KMS-11 (cell line): ENCODE measurements at regions not wholly inside any gene's neighbourhood (a gene's known extent, or its start where the extent isn't known, plus 50 kb on each side); places are given as distances from the start of the nearest gene placed in this dataset.

Experiments
- H2AFZ ChIP-seq: fragments of 200-600 bp; sonication (generic); 2 replicates; pipeline ENCODE4 v1.6.1; 2016; ENCODE audit warnings: antibody characterized with exemption, mixed run types, low read depth
- H3K27ac ChIP-seq: fragments of 200-600 bp; sonication (generic); 2 replicates; pipeline ENCODE4 v1.6.1; 2016; ENCODE audit warnings: mild to moderate bottlenecking, mixed run types
- H3K27me3 ChIP-seq: fragments of 200-600 bp; sonication (generic); 2 replicates; pipeline ENCODE4 v1.6.1; 2017; ENCODE audit warnings: mild to moderate bottlenecking, low read depth, mixed run types, moderate library complexity; ENCODE audit not compliant: insufficient read depth
- H3K36me3 ChIP-seq: fragments of 200-600 bp; sonication (generic); 2 replicates; pipeline ENCODE4 v1.6.1; 2017; ENCODE audit warnings: mild to moderate bottlenecking, mixed run types; ENCODE audit not compliant: insufficient read depth
- H3K4me1 ChIP-seq: fragments of 200-600 bp; sonication (generic); 2 replicates; pipeline ENCODE4 v1.6.1; 2016; ENCODE audit warnings: mild to moderate bottlenecking, low read depth, mixed run types; ENCODE audit not compliant: poor library complexity, severe bottlenecking
- H3K4me2 ChIP-seq: fragments of 200-600 bp; sonication (generic); 2 replicates; pipeline ENCODE4 v1.7.0; 2016; ENCODE audit warnings: mild to moderate bottlenecking, mixed run types
- H3K4me3 ChIP-seq: fragments of 200-600 bp; sonication (generic); IDR thresholded peaks from 2 replicates; pipeline ENCODE4 v1.6.1; 2017; ENCODE audit warnings: low read depth, low read length, mixed read lengths; ENCODE audit not compliant: insufficient read depth
- H3K79me2 ChIP-seq: fragments of 200-600 bp; sonication (generic); 2 replicates; pipeline ENCODE4 v1.6.1; 2016; ENCODE audit warnings: low read depth, mixed run types; ENCODE audit not compliant: insufficient read depth
- H3K9ac ChIP-seq: fragments of 200-600 bp; sonication (generic); 2 replicates; pipeline ENCODE4 v1.6.1; 2016; ENCODE audit warnings: mild to moderate bottlenecking, mixed run types
- H4K20me1 ChIP-seq: fragments of 200-600 bp; sonication (generic); 2 replicates; pipeline ENCODE4 v1.6.1; 2016; ENCODE audit warnings: mild to moderate bottlenecking, mixed run types; ENCODE audit not compliant: insufficient read depth
- TF ChIP-seq, protein P1 (sequence below): fragments of 200-600 bp; sonication (generic); conservative IDR thresholded peaks from 2 replicates; pipeline ENCODE4 v1.6.1; 2017; ENCODE audit warnings: low read depth, mild to moderate bottlenecking, antibody characterized with exemption, low read length, moderate library complexity, mixed read lengths

DNA sequence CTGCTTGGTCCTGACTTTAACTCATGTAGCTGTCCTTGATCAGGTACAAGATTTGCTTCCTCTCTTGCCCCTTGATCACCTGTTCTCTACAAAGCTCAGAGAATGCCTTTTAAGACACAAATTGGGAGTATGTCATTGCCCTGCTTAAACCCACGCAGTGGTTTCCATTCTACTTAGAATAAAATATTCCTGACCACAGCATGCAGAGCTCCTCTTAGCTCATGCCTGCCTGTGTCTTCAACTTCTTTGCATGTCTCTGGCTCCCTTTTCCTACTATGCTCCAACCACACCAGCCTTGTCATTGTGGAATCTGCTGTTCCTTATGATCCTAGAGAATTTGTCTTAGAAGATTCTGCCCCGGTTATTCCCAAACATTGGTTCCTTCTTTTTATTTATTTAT, 393.1 kb downstream of the RRAGC start:
- Histone ChIP-seq H3K27ac (no peak overlapping the region), H3K79me2 (no peaks in the 10 kb centered on the region), H3K4me3 (no peak overlapping the region), H3K36me3 (no peaks in the 10 kb centered on the region), H4K20me1 (no peaks in the 10 kb centered on the region), H3K27me3 (no peaks in the 10 kb centered on the region), H2AFZ (no peak overlapping the region), H3K4me1 (no peaks in the 10 kb centered on the region), H3K9ac (no peak overlapping the region), H3K4me2 (no peak overlapping the region)
- TF ChIP-seq, protein P1, sequence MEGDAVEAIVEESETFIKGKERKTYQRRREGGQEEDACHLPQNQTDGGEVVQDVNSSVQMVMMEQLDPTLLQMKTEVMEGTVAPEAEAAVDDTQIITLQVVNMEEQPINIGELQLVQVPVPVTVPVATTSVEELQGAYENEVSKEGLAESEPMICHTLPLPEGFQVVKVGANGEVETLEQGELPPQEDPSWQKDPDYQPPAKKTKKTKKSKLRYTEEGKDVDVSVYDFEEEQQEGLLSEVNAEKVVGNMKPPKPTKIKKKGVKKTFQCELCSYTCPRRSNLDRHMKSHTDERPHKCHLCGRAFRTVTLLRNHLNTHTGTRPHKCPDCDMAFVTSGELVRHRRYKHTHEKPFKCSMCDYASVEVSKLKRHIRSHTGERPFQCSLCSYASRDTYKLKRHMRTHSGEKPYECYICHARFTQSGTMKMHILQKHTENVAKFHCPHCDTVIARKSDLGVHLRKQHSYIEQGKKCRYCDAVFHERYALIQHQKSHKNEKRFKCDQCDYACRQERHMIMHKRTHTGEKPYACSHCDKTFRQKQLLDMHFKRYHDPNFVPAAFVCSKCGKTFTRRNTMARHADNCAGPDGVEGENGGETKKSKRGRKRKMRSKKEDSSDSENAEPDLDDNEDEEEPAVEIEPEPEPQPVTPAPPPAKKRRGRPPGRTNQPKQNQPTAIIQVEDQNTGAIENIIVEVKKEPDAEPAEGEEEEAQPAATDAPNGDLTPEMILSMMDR = no peak

DNA sequence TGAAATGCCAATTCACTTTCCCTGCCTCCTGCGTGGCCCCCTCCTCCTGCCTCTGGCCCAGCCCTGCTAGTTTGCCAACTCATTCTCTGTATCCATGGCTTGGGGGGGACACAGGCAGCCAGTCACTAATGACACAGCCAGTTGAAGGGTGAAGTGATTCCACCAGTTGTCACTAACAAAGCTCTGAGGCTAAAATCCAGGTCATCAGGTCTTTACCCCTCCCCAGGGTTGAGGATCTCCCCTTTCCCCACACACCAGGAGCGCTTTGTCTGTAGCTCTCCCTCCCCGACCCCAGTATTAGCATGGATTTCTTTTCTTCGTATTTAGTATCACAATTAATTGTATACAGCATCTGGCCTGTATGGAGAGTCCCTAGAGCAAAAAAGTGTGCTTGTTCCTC, 394.1 kb downstream of the RRAGC start:
- H3K9ac ChIP-seq = no peak overlapping the region
- H4K20me1 ChIP-seq = no peaks in the 10 kb centered on the region
- TF ChIP-seq, protein P1 = no peak
- H3K27ac ChIP-seq = no peak overlapping the region
- H3K4me3 ChIP-seq = no peak overlapping the region
- H3K27me3 ChIP-seq = no peaks in the 10 kb centered on the region
- no peak overlapping the region for H3K4me2 ChIP-seq
- H3K4me1 ChIP-seq = no peaks in the 10 kb centered on the region
- H2AFZ ChIP-seq = no peak overlapping the region
- H3K79me2 ChIP-seq = no peaks in the 10 kb centered on the region
- H3K36me3 ChIP-seq = no peaks in the 10 kb centered on the region

DNA sequence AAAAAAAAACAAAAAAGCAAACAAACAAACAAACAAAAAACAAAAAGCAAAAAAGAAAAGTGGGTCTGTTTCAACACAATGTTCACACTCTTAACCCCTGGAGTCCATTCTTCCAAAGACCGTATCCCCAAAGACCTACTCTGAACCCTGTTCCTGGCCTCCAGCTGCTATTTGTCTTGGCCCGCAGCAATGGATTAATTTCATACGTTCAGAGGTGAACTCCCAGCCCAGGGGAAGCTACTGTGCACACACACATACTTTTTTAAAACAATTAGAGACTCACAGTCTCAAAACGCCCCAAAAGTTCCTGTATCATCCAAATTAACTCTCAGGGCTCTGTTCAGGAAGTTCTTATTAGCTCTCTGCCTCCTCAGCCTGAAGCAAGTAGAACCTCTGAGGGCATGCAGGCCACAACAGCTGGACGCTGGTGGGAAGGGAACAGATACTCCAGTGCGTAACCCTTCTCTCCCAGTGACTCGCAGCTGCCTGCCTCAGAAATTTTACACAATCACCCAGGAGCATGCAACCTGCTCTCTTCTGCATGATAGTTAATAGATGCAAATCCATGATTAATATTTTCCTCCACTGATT, 395.4 kb downstream of the RRAGC start:
- H3K36me3 ChIP-seq = no peaks in the 10 kb centered on the region
- H2AFZ ChIP-seq = no peak overlapping the region
- no peaks in the 10 kb centered on the region for H4K20me1 ChIP-seq
- no peak overlapping the region for H3K4me2 ChIP-seq
- H3K4me1 ChIP-seq = no peaks in the 10 kb centered on the region
- no peaks in the 10 kb centered on the region for H3K27me3 ChIP-seq
- no peak overlapping the region for H3K9ac ChIP-seq
- no peak overlapping the region for H3K27ac ChIP-seq
- no peak overlapping the region for H3K4me3 ChIP-seq
- TF ChIP-seq, protein P1 = no peak
- no peaks in the 10 kb centered on the region for H3K79me2 ChIP-seq

DNA sequence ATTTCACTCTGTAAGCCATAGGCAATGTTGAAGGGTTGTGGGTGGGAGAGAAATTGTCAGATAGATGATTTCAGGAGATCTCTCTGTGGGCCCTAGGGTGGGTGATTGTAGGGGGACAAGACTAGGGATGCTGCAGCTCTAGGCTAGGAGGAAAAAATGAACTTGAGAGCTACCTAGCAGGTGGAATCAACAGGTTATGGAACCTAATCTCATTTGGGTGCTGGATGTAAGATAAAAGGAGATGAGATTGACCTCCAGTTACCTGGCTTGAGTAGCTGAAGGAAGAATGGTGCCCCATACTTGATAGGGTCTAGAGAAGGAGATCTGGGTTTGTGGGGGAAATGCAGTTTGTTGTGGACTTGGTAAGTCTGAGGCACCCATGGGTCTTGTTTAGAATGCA, 396.5 kb downstream of the RRAGC start:
- Histone ChIP-seq H3K4me1 (no peaks in the 10 kb centered on the region), H3K4me2 (no peak overlapping the region), H2AFZ (no peak overlapping the region), H3K9ac (no peak overlapping the region), H3K27ac (no peak overlapping the region), H3K4me3 (no peak overlapping the region), H3K79me2 (no peaks in the 10 kb centered on the region), H3K36me3 (no peaks in the 10 kb centered on the region), H3K27me3 (no peaks in the 10 kb centered on the region), H4K20me1 (no peaks in the 10 kb centered on the region)
- TF ChIP-seq, protein P1 = no peak
